ENCODE measurements at regions not wholly inside any gene's neighbourhood (a gene's known extent, or its start where the extent isn't known, plus 50 kb on each side); places are given as distances from the start of the nearest gene placed in this dataset.

DNA sequence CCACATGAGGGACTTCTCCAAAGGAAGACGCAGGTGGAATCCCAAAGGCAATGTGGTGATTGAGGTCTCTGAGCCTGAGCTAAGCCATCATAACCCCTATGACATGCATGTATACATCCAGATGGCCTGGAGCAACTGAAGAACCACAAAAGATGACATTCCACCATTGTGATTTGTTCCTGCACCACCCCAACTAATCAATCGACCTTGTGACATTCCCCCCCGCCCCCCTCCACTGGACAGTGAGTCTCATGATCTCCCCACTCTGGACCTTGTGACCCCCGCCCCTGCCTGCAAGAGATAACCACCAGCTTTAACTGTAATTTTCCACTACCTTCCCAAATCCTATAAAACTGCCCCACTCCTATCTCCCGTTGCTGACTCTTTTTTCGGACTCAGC lies 87.9 kb downstream of the VCPKMT start:
- TF ChIP-seq, protein P1, sequence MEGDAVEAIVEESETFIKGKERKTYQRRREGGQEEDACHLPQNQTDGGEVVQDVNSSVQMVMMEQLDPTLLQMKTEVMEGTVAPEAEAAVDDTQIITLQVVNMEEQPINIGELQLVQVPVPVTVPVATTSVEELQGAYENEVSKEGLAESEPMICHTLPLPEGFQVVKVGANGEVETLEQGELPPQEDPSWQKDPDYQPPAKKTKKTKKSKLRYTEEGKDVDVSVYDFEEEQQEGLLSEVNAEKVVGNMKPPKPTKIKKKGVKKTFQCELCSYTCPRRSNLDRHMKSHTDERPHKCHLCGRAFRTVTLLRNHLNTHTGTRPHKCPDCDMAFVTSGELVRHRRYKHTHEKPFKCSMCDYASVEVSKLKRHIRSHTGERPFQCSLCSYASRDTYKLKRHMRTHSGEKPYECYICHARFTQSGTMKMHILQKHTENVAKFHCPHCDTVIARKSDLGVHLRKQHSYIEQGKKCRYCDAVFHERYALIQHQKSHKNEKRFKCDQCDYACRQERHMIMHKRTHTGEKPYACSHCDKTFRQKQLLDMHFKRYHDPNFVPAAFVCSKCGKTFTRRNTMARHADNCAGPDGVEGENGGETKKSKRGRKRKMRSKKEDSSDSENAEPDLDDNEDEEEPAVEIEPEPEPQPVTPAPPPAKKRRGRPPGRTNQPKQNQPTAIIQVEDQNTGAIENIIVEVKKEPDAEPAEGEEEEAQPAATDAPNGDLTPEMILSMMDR (IDR thresholded peaks at IDR 0.05): no peak
- no peak for TF ChIP-seq EZH2 (IDR thresholded peaks at IDR 0.05; ENCODE audit: borderline replicate concordance, insufficient read depth, low read depth, low read length, poor library complexity, severe bottlenecking)
